Caco-2 (cell line): ENCODE measurements at regions not wholly inside any gene's neighbourhood (a gene's known extent, or its start where the extent isn't known, plus 50 kb on each side); places are given as distances from the start of the nearest gene placed in this dataset.

Source experiments
- BruUV-seq: library from RNA; stranded (reverse); fragments of 400-500 nt; replicated peaks from 2 replicates; lab custom pipeline; 2021; lab: Mats Ljungman, UMichigan
- CTCF ChIA-PET: fragments of 300-600 bp; sonication (Branson Sonifier 250); formaldehyde crosslinking; loops from one replicate; lab custom pipeline; 2022; ENCODE audit warnings: antibody characterized with exemption; lab: Charles Lee
- POLR2A ChIA-PET: fragments of 300-600 bp; sonication (Branson Sonifier 250); formaldehyde crosslinking; loops from one replicate; lab custom pipeline; 2022; ENCODE audit warnings: antibody characterized with exemption; lab: Charles Lee
- DNase-seq, 2 experiments: peaks; one replicate each; pipeline versions ENCODE4 v3.0.0 to v3.0.0-alpha.2; 2020 to 2022
- H3K27me3 ChIP-seq: replicated peaks from 2 replicates; pipeline ENCODE4 v1.6.0; 2011; ENCODE audit warnings: low read length; ENCODE audit not compliant: control insufficient read depth, insufficient read depth
- H3K36me3 ChIP-seq: 2 replicates; pipeline ENCODE4 v1.5.1; 2011; ENCODE audit warnings: low read length; ENCODE audit not compliant: control insufficient read depth, insufficient read depth
- H3K4me1 ChIP-seq: fragments of 250-450 bp; sonication (Bioruptor Pico); 2 replicates; pipeline ENCODE4 v1.5.1; 2020; ENCODE audit warnings: mild to moderate bottlenecking
- H3K4me3 ChIP-seq: 2 replicates; pipeline ENCODE4 v1.5.1; 2011; ENCODE audit warnings: low read depth, mild to moderate bottlenecking, control low read depth, low read length
- H3K9me3 ChIP-seq: fragments of 250-450 bp; sonication (Bioruptor Pico); 2 replicates; pipeline ENCODE4 v1.5.1; 2020; ENCODE audit warnings: mild to moderate bottlenecking, moderate library complexity
- H3K27ac Mint-ChIP-seq: one replicate; pipeline ENCODE4 v1.8.0; 2022; ENCODE audit warnings: mixed read lengths; ENCODE audit not compliant: unreplicated experiment
- H3K27me3 Mint-ChIP-seq: one replicate; pipeline ENCODE4 v1.8.0; 2022; ENCODE audit warnings: mixed read lengths; ENCODE audit not compliant: insufficient read depth, unreplicated experiment
- H3K36me3 Mint-ChIP-seq: one replicate; pipeline ENCODE4 v1.8.0; 2022; ENCODE audit warnings: mild to moderate bottlenecking, mixed read lengths; ENCODE audit not compliant: insufficient read depth, unreplicated experiment
- H3K4me1 Mint-ChIP-seq: one replicate; pipeline ENCODE4 v1.8.0; 2022; ENCODE audit warnings: low read depth, mixed read lengths; ENCODE audit not compliant: unreplicated experiment
- H3K4me3 Mint-ChIP-seq: one replicate; pipeline ENCODE4 v1.8.0; 2022; ENCODE audit warnings: mild to moderate bottlenecking, moderate library complexity, mixed read lengths; ENCODE audit not compliant: unreplicated experiment
- H3K9me3 Mint-ChIP-seq: one replicate; pipeline ENCODE4 v1.8.0; 2022; ENCODE audit warnings: mixed read lengths; ENCODE audit not compliant: unreplicated experiment
- CTCF ChIP-seq, 2 experiments: fragments of 200-600 bp in 1 of 2; IDR thresholded peaks; 1 replicate in 1 of 2; 2 replicates in 1 of 2; pipeline versions ENCODE4 v1.5.1 to v1.8.0; 2011 to 2022; ENCODE audit warnings: antibody characterized with exemption in 1 of 2, control low read depth in 1 of 2, inconsistent platforms in 1 of 2, low read depth in 1 of 2, low read length in 1 of 2, mild to moderate bottlenecking in 1 of 2, moderate library complexity in 1 of 2; ENCODE audit not compliant: insufficient read depth in 1 of 2, severe bottlenecking in 1 of 2, unreplicated experiment in 1 of 2
- intact Hi-C: fragments of 100-400 bp; cut with micrococcal nuclease; formaldehyde crosslinking; loops from one replicate; pipeline ENCODE4 v1.10.0; 2022; ENCODE audit not compliant: unreplicated experiment

- ChIA-PET POLR2A (no interaction called here), CTCF (no interaction called here)
- H3K4me1 ChIP-seq: no peaks in the 10 kb centered on the region
- BruUV-seq: no TSS peak
- DNase-seq: no peak
- Mint-ChIP-seq H3K9me3 (no peaks in the 10 kb centered on the region), H3K36me3 (no peaks in the 10 kb centered on the region), H3K4me3 (no peak overlapping the region), H3K27me3 (peaks cover 8% of the 10 kb centered on the region), H3K4me1 (no peaks in the 10 kb centered on the region), H3K27ac (no peak overlapping the region)
- no peaks in the 10 kb centered on the region for H3K27me3 ChIP-seq
- intact Hi-C loops: no loop called here
- TF ChIP-seq CTCF (IDR thresholded peaks at IDR 0.05; ENCODE audit: insufficient read depth in 1 of 2, low read depth in 1 of 2, low read length in 1 of 2, severe bottlenecking in 1 of 2, unreplicated experiment in 1 of 2): no peak
- no peaks in the 10 kb centered on the region for H3K36me3 ChIP-seq
- H3K9me3 ChIP-seq: no peaks in the 10 kb centered on the region
- H3K4me3 ChIP-seq: no peak overlapping the region
Observed at GRCh38 chr7:32244806-32245345, 174.7 kb upstream of the PDE1C start.

- DNase-seq: no peak
- Histone ChIP-seq H3K9me3 (no peaks in the 10 kb centered on the region), H3K4me3 (no peak overlapping the region), H3K27me3 (no peaks in the 10 kb centered on the region), H3K36me3 (no peaks in the 10 kb centered on the region), H3K4me1 (no peaks in the 10 kb centered on the region)
- no TSS peak for BruUV-seq
- no peaks in the 10 kb centered on the region for H3K9me3 Mint-ChIP-seq
- H3K27me3 Mint-ChIP-seq: peaks cover 8% of the 10 kb centered on the region
- ChIA-PET CTCF (no interaction called here), POLR2A (interaction anchor here (0.5 kb wide), 1 partner anchor 252 kb away, joined by 3 read pairs; the partner anchor contains the start of gene AVL9)
- H3K36me3 Mint-ChIP-seq: no peaks in the 10 kb centered on the region
- intact Hi-C loops: no loop called here
- no peak for TF ChIP-seq CTCF (IDR thresholded peaks at IDR 0.05; ENCODE audit: insufficient read depth in 1 of 2, low read depth in 1 of 2, low read length in 1 of 2, severe bottlenecking in 1 of 2, unreplicated experiment in 1 of 2)
- no peak overlapping the region for H3K4me3 Mint-ChIP-seq
- H3K27ac Mint-ChIP-seq: no peak overlapping the region
- no peaks in the 10 kb centered on the region for H3K4me1 Mint-ChIP-seq
Observed at GRCh38 chr7:32243687-32244290, 173.6 kb upstream of the PDE1C start.

GRCh38 chr7:32242436-32242835, 172.2 kb upstream of the PDE1C start:
- CTCF ChIA-PET: no interaction called here
- TF ChIP-seq CTCF (IDR thresholded peaks at IDR 0.05; ENCODE audit: insufficient read depth in 1 of 2, low read depth in 1 of 2, low read length in 1 of 2, severe bottlenecking in 1 of 2, unreplicated experiment in 1 of 2): no peak
- POLR2A ChIA-PET: no interaction called here
- Mint-ChIP-seq H3K27me3 (peaks cover 5% of the 10 kb centered on the region), H3K27ac (no peak overlapping the region), H3K4me1 (no peaks in the 10 kb centered on the region), H3K36me3 (no peaks in the 10 kb centered on the region), H3K4me3 (no peak overlapping the region), H3K9me3 (no peaks in the 10 kb centered on the region)
- no peaks in the 10 kb centered on the region for H3K27me3 ChIP-seq
- no peaks in the 10 kb centered on the region for H3K9me3 ChIP-seq
- no peak for DNase-seq
- H3K36me3 ChIP-seq: no peaks in the 10 kb centered on the region
- intact Hi-C loops: no loop called here
- no peak overlapping the region for H3K4me3 ChIP-seq
- no TSS peak for BruUV-seq
- no peaks in the 10 kb centered on the region for H3K4me1 ChIP-seq
